Esophagus muscularis mucosa (tissue), 3 donors: ENCODE measurements at regions not wholly inside any gene's neighbourhood (a gene's known extent, or its start where the extent isn't known, plus 50 kb on each side); places are given as distances from the start of the nearest gene placed in this dataset.

Experiments used
- POLR2A ChIP-seq: fragments of 450-650 bp; IDR thresholded peaks from one replicate; pipeline ENCODE4 v1.6.1; 2017; ENCODE audit warnings: antibody characterized with exemption, moderate library complexity, mild to moderate bottlenecking, low read depth
- TF ChIP-seq, protein P1 (sequence below), 3 experiments: fragments of 200-600 bp in 2 of 3; fragments of 450-650 bp in 1 of 3; sonication (generic) in 2 of 3; IDR thresholded peaks; one replicate each; pipeline ENCODE4 v1.5.1; 2017 to 2019; ENCODE audit warnings: antibody characterized with exemption in 3 of 3, mild to moderate bottlenecking in 2 of 3, moderate library complexity in 1 of 3

- TF ChIP-seq, protein P1, sequence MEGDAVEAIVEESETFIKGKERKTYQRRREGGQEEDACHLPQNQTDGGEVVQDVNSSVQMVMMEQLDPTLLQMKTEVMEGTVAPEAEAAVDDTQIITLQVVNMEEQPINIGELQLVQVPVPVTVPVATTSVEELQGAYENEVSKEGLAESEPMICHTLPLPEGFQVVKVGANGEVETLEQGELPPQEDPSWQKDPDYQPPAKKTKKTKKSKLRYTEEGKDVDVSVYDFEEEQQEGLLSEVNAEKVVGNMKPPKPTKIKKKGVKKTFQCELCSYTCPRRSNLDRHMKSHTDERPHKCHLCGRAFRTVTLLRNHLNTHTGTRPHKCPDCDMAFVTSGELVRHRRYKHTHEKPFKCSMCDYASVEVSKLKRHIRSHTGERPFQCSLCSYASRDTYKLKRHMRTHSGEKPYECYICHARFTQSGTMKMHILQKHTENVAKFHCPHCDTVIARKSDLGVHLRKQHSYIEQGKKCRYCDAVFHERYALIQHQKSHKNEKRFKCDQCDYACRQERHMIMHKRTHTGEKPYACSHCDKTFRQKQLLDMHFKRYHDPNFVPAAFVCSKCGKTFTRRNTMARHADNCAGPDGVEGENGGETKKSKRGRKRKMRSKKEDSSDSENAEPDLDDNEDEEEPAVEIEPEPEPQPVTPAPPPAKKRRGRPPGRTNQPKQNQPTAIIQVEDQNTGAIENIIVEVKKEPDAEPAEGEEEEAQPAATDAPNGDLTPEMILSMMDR (IDR thresholded peaks at IDR 0.05) = no peak
- TF ChIP-seq POLR2A = no peak
Measured at GRCh38 chr5:173771725-173772383, 116.3 kb upstream of the CPEB4 start.
